PFSK-1 (cell line): ENCODE measurements at regions not wholly inside any gene's neighbourhood (a gene's known extent, or its start where the extent isn't known, plus 50 kb on each side); places are given as distances from the start of the nearest gene placed in this dataset.

ENCODE experiments used
- FOXP2 ChIP-seq: optimal IDR thresholded peaks from 2 replicates; pipeline ENCODE3; 2011; ENCODE audit warnings: borderline replicate concordance, control low read depth, inconsistent platforms; ENCODE audit not compliant: insufficient read depth; ENCODE audit errors: extremely low read length, extremely low read depth
- POLR2AphosphoS5 ChIP-seq: IDR thresholded peaks from 2 replicates; pipeline ENCODE4 v1.6.1; 2012; ENCODE audit warnings: low read depth, mild to moderate bottlenecking, control low read depth, low read length, moderate library complexity
- REST ChIP-seq, 2 experiments: IDR thresholded peaks; 2 replicates each; pipeline versions ENCODE4 v1.6.1 to v1.8.0; 2011 to 2012; ENCODE audit warnings: low read depth in 2 of 2, low read length in 2 of 2, control low read depth in 1 of 2, inconsistent platforms in 1 of 2, mild to moderate bottlenecking in 1 of 2, moderate library complexity in 1 of 2; ENCODE audit not compliant: insufficient read depth in 1 of 2
- SIN3A ChIP-seq: IDR thresholded peaks from 2 replicates; pipeline ENCODE4 v1.6.1; 2012; ENCODE audit warnings: mild to moderate bottlenecking, low read length, moderate library complexity, borderline replicate concordance; ENCODE audit not compliant: insufficient read depth
- TAF1 ChIP-seq: IDR thresholded peaks from 2 replicates; pipeline ENCODE4 v1.6.1; 2012; ENCODE audit warnings: low read length, control low read depth, borderline replicate concordance; ENCODE audit not compliant: insufficient read depth

- TF ChIP-seq POLR2AphosphoS5 (no peak), REST (IDR thresholded peaks at IDR 0.05; ENCODE audit: insufficient read depth in 1 of 2, low read depth in 2 of 2, low read length in 2 of 2) (no peak), FOXP2 (no peak), TAF1 (no peak), SIN3A (no peak)
Measured at GRCh38 chr9:32291370-32291769, 93.1 kb upstream of the ACO1 start.

- TF ChIP-seq TAF1 (no peak), REST (IDR thresholded peaks at IDR 0.05; ENCODE audit: insufficient read depth in 1 of 2, low read depth in 2 of 2, low read length in 2 of 2) (no peak), FOXP2 (no peak), POLR2AphosphoS5 (no peak), SIN3A (no peak)
Measured at GRCh38 chr9:32292611-32293010, 91.8 kb upstream of the ACO1 start.

GRCh38 chr9:32293091-32293490, 91.4 kb upstream of the ACO1 start:
- no peak for TF ChIP-seq TAF1
- no peak for TF ChIP-seq FOXP2
- no peak for TF ChIP-seq POLR2AphosphoS5
- TF ChIP-seq REST (IDR thresholded peaks at IDR 0.05; ENCODE audit: insufficient read depth in 1 of 2, low read depth in 2 of 2, low read length in 2 of 2), result no peak
- TF ChIP-seq SIN3A, result no peak

GRCh38 chr9:32294106-32294505, 90.3 kb upstream of the ACO1 start:
- no peak for TF ChIP-seq POLR2AphosphoS5
- no peak for TF ChIP-seq REST (IDR thresholded peaks at IDR 0.05; ENCODE audit: insufficient read depth in 1 of 2, low read depth in 2 of 2, low read length in 2 of 2)
- TF ChIP-seq TAF1, result no peak
- TF ChIP-seq SIN3A, result no peak
- no peak for TF ChIP-seq FOXP2

GRCh38 chr9:32300373-32300772, 84.1 kb upstream of the ACO1 start:
- no peak for TF ChIP-seq FOXP2
- TF ChIP-seq TAF1, result no peak
- TF ChIP-seq POLR2AphosphoS5, result no peak
- no peak for TF ChIP-seq SIN3A
- TF ChIP-seq REST (IDR thresholded peaks at IDR 0.05; ENCODE audit: insufficient read depth in 1 of 2, low read depth in 2 of 2, low read length in 2 of 2), result no peak
